WTC11 (cell line): ENCODE measurements at regions not wholly inside any gene's neighbourhood (a gene's known extent, or its start where the extent isn't known, plus 50 kb on each side); places are given as distances from the start of the nearest gene placed in this dataset.

Experiments
- ATF1 ChIP-seq: sonication (generic); formaldehyde crosslinking; IDR thresholded peaks from 2 replicates; pipeline ENCODE4 v1.8.1; 2023; ENCODE audit warnings: mild to moderate bottlenecking, moderate library complexity, missing genetic modification reagents
- CBFB ChIP-seq: sonication (generic); formaldehyde crosslinking; IDR thresholded peaks from 2 replicates; pipeline ENCODE4 v1.8.1; 2022; ENCODE audit warnings: mild to moderate bottlenecking, low read depth, missing genetic modification reagents
- IRF1 ChIP-seq: sonication (generic); formaldehyde crosslinking; IDR thresholded peaks from 2 replicates; pipeline ENCODE4 v1.8.0; 2023; ENCODE audit warnings: missing genetic modification reagents
- NR3C1 ChIP-seq: sonication (generic); formaldehyde crosslinking; conservative IDR thresholded peaks from 2 replicates; pipeline ENCODE4 v1.8.1; 2023; ENCODE audit warnings: low read depth, mild to moderate bottlenecking, missing genetic modification reagents
- RELA ChIP-seq: sonication (generic); formaldehyde crosslinking; IDR thresholded peaks from 2 replicates; pipeline ENCODE4 v1.8.1; 2022; ENCODE audit warnings: missing genetic modification reagents, mild to moderate bottlenecking, borderline replicate concordance
- TEAD1 ChIP-seq: sonication (generic); formaldehyde crosslinking; IDR thresholded peaks from 2 replicates; pipeline ENCODE4 v1.8.0; 2022; ENCODE audit warnings: mild to moderate bottlenecking, missing genetic modification reagents
- TEAD4 ChIP-seq: sonication (generic); formaldehyde crosslinking; IDR thresholded peaks from 2 replicates; pipeline ENCODE4 v1.8.0; 2022; ENCODE audit warnings: mild to moderate bottlenecking, missing genetic modification reagents
- USF2 ChIP-seq: sonication (generic); formaldehyde crosslinking; IDR thresholded peaks from 2 replicates; pipeline ENCODE4 v1.8.1; 2023; ENCODE audit warnings: mild to moderate bottlenecking, missing genetic modification reagents, moderate library complexity
- ZNF232 ChIP-seq: sonication (generic); formaldehyde crosslinking; IDR thresholded peaks from 2 replicates; pipeline ENCODE4 v1.8.0; 2022; ENCODE audit warnings: mild to moderate bottlenecking, missing genetic modification reagents
- ZNF281 ChIP-seq: sonication (generic); formaldehyde crosslinking; IDR thresholded peaks from 2 replicates; pipeline ENCODE4 v1.8.0; 2023; ENCODE audit warnings: mild to moderate bottlenecking, missing genetic modification reagents
- ZSCAN18 ChIP-seq: fragments of 250-450 bp; sonication (Bioruptor Pico); IDR thresholded peaks from 2 replicates; pipeline ENCODE4 v2.1.2; 2022; ENCODE audit warnings: mild to moderate bottlenecking, moderate library complexity
- TF ChIP-seq, protein P1 (sequence below): fragments of 200-600 bp; IDR thresholded peaks from 2 replicates; pipeline ENCODE4 v1.8.0; 2022; ENCODE audit warnings: antibody characterized with exemption
- TF ChIP-seq, protein P2 (sequence below): sonication (generic); formaldehyde crosslinking; IDR thresholded peaks from 2 replicates; pipeline ENCODE4 v1.8.1; 2022; ENCODE audit warnings: mild to moderate bottlenecking, moderate library complexity, missing genetic modification reagents
- TF ChIP-seq, protein P3 (sequence below): sonication (generic); formaldehyde crosslinking; IDR thresholded peaks from 2 replicates; pipeline ENCODE4 v1.8.0; 2022; ENCODE audit warnings: mild to moderate bottlenecking, missing genetic modification reagents

DNA sequence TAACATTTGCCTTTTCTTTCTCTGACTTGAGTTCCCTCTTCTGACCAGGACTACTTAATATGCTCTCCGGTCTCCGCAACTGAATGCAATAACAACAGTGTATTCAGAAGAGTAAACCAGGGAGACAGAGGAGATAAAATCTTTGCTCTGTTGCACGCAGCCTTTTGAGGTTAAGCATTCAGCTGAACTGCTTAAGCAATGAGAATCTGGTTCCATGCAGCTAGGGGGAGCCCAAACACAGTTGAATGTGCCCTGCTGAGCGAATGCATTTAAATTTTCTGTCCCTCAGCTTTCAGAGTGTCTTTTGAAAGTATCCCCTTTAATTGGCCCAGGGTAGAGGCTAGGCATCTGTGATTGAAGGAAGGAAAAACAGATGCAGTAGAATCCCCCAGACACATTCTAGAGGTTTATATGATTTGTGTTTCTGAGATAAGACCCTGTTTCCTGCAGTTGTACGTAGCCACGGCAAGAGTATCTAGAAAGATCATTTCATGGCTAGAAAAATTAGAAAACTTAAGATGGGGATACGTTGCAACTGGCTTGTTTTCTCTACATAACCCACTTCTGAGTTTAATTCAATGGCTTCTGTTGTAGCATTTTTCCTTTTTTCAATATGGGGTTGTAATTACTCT lies 309.6 kb downstream of the TUSC7 start:
- TF ChIP-seq CBFB = no peak
- TF ChIP-seq IRF1 (CRISPR knock-in tag) = no peak
- TF ChIP-seq TEAD4 (CRISPR knock-in tag) = no peak
- TF ChIP-seq, protein P1, sequence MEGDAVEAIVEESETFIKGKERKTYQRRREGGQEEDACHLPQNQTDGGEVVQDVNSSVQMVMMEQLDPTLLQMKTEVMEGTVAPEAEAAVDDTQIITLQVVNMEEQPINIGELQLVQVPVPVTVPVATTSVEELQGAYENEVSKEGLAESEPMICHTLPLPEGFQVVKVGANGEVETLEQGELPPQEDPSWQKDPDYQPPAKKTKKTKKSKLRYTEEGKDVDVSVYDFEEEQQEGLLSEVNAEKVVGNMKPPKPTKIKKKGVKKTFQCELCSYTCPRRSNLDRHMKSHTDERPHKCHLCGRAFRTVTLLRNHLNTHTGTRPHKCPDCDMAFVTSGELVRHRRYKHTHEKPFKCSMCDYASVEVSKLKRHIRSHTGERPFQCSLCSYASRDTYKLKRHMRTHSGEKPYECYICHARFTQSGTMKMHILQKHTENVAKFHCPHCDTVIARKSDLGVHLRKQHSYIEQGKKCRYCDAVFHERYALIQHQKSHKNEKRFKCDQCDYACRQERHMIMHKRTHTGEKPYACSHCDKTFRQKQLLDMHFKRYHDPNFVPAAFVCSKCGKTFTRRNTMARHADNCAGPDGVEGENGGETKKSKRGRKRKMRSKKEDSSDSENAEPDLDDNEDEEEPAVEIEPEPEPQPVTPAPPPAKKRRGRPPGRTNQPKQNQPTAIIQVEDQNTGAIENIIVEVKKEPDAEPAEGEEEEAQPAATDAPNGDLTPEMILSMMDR = peak; percentile 64
- TF ChIP-seq ZNF281 = no peak
- TF ChIP-seq, protein P2, sequence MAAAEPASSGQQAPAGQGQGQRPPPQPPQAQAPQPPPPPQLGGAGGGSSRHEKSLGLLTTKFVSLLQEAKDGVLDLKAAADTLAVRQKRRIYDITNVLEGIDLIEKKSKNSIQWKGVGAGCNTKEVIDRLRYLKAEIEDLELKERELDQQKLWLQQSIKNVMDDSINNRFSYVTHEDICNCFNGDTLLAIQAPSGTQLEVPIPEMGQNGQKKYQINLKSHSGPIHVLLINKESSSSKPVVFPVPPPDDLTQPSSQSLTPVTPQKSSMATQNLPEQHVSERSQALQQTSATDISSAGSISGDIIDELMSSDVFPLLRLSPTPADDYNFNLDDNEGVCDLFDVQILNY (CRISPR knock-in tag) = no peak
- no peak for TF ChIP-seq TEAD1 (CRISPR knock-in tag)
- TF ChIP-seq NR3C1 (CRISPR knock-in tag) = no peak
- no peak for TF ChIP-seq ZNF232 (CRISPR knock-in tag)
- TF ChIP-seq ZSCAN18 (CRISPR knock-in tag) = no peak
- no peak for TF ChIP-seq USF2 (CRISPR knock-in tag)
- no peak for TF ChIP-seq ATF1 (CRISPR knock-in tag)
- no peak for TF ChIP-seq RELA (CRISPR knock-in tag)
- TF ChIP-seq, protein P3, sequence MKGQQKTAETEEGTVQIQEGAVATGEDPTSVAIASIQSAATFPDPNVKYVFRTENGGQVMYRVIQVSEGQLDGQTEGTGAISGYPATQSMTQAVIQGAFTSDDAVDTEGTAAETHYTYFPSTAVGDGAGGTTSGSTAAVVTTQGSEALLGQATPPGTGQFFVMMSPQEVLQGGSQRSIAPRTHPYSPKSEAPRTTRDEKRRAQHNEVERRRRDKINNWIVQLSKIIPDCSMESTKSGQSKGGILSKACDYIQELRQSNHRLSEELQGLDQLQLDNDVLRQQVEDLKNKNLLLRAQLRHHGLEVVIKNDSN (CRISPR knock-in tag) = no peak
